D721Med (cell line): ENCODE measurements at regions not wholly inside any gene's neighbourhood (a gene's known extent, or its start where the extent isn't known, plus 50 kb on each side); places are given as distances from the start of the nearest gene placed in this dataset.

ENCODE experiments used
- DNase-seq: peaks from one replicate; pipeline ENCODE4 v3.0.0; 2011; ENCODE audit warnings: low spot score; ENCODE audit not compliant: insufficient read length
- FAIRE-seq: peaks from 2 replicates; lab custom pipeline; 2011; peaks lifted over from hg19 to GRCh38; lab: Jason Lieb, UNC
- TF ChIP-seq, protein P1 (sequence below): IDR thresholded peaks from 2 replicates; pipeline ENCODE4 v1.5.1; 2012; ENCODE audit warnings: mild to moderate bottlenecking, control low read depth; ENCODE audit not compliant: insufficient read depth; ENCODE audit errors: missing control alignments

DNA sequence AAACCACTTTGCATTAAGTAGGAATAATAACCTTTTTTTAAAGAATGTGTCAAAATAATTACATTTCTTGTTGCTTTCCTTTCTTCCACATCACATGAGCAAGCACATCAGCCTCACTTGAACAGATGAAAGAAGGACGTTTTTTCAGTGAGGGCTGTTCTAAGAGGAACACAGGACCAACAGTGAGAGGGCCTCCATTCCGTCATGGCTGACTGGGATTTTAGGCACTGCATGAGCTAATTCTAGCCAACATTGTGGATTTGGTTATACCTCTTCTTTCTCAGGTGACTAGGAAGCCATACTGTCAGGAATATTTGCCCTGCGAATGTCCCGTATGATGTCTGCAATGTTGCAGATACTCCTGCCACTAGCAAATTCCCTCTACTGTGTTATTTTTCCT lies 87.6 kb downstream of the LINC00237 start:
- DNase-seq (no peak), FAIRE-seq (no peak)
- TF ChIP-seq, protein P1, sequence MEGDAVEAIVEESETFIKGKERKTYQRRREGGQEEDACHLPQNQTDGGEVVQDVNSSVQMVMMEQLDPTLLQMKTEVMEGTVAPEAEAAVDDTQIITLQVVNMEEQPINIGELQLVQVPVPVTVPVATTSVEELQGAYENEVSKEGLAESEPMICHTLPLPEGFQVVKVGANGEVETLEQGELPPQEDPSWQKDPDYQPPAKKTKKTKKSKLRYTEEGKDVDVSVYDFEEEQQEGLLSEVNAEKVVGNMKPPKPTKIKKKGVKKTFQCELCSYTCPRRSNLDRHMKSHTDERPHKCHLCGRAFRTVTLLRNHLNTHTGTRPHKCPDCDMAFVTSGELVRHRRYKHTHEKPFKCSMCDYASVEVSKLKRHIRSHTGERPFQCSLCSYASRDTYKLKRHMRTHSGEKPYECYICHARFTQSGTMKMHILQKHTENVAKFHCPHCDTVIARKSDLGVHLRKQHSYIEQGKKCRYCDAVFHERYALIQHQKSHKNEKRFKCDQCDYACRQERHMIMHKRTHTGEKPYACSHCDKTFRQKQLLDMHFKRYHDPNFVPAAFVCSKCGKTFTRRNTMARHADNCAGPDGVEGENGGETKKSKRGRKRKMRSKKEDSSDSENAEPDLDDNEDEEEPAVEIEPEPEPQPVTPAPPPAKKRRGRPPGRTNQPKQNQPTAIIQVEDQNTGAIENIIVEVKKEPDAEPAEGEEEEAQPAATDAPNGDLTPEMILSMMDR = no peak

DNA sequence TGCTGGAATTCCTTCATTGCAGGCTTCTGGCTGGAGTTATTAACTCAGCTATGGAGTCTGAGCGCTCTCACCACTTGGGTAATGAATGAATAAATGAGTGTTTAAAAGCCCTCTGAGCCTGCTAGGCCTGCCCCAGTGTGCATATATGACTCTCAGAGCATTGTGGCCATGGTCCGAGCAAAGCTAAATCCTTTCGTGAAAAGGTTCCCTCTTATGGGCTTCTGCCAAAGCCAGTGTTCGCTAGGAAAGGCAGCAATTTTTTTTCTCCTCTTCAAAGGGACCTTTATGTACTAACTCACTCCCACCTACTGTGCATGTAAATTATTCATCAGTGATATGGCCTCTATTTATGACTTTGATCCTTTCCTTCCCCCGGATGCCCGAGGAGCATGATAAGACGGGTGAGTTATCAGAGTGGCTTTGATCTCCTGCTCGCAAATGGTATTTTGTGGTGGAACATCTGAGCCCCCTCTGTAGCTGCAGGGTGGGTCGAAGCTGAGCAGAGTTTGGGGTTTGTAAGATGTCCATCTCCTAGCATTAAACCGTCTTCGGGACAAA lies 88.6 kb downstream of the LINC00237 start:
- no peak for FAIRE-seq
- no peak for DNase-seq

DNA sequence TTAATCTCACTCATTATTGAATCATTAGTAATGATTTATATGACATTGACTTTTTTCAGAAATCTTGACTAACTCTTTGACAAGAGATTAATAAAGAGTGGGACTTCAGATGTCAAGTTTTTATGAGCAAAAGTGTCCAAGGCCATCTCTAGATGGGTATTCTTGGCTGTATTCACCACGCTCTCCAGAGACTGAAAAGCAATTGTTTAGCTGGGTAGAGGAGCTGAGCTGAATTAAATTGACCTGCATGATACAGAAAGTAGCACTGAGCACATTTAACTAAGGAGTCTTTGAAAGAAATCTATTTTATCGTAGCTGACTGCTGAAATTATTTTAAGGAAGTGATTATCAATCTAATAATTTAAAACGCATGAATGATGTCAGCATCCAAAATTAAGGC lies 89.4 kb downstream of the LINC00237 start:
- FAIRE-seq (no peak), DNase-seq (no peak)

More for the DNA sequence above, 88.6 kb downstream of the LINC00237 start:
- TF ChIP-seq, protein P1 = no peak

DNA sequence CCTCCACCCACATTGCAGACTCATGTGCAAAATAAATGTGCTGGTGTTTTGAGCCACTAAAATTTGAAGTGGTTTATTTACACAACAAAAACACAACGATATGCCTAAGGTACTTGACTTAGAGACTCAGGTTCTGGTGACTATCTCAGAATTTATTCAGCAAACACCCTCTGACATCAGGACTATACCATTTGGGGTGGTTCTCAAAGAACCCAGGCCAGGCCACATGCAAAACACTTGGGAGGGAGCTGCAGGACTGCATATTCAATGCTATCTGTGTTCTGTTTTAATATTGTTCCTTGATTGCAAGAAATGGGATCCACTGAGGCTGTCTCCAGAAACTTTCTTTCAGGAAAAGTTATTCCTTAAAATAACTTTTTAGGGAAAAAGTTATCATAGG lies 91.6 kb downstream of the LINC00237 start:
- FAIRE-seq = no peak
- TF ChIP-seq, protein P1 = no peak
- no peak for DNase-seq

More for the DNA sequence above, 89.4 kb downstream of the LINC00237 start:
- TF ChIP-seq, protein P1 = no peak

DNA sequence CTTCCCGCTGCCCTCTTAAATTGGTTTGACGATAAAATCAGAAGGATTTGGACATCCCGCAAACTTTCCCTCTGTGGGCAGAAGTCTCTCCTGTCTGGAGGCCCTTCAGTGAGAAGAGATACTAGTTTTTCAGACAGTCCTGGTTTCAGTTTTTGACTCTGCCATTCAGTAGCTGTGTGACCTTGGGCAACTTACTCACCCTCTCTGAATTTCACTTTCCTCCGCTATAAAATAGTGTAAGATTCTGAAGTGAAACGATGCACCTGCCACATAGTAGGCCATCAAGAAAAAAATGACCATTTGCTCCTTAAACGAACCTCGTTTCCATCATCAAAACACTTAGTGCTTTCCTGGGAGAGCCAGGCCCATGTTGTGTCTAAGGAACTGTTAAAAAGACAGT lies 97.2 kb downstream of the LINC00237 start:
- no peak for FAIRE-seq
- DNase-seq = no peak
- TF ChIP-seq, protein P1 = no peak

DNA sequence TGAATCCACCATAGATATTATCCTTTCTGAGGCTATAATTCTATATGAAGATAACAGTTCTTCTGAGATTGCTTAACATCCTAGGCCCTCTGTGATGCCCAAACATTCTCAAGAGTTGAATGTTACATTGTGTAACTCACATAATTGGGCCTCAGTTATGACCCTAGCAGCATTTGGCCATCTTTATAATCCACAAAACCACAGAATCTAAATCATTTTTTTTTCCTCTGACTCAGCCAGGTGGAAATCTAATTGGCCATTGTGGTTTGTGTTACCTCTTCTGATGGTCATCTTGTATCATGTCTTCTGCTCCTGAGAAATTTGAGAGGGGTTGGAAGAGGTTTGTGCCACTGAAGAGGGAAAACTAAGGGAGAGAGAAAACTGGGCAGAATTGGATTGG lies 99.5 kb downstream of the LINC00237 start:
- DNase-seq = no peak
- TF ChIP-seq, protein P1 = no peak
- FAIRE-seq = no peak

DNA sequence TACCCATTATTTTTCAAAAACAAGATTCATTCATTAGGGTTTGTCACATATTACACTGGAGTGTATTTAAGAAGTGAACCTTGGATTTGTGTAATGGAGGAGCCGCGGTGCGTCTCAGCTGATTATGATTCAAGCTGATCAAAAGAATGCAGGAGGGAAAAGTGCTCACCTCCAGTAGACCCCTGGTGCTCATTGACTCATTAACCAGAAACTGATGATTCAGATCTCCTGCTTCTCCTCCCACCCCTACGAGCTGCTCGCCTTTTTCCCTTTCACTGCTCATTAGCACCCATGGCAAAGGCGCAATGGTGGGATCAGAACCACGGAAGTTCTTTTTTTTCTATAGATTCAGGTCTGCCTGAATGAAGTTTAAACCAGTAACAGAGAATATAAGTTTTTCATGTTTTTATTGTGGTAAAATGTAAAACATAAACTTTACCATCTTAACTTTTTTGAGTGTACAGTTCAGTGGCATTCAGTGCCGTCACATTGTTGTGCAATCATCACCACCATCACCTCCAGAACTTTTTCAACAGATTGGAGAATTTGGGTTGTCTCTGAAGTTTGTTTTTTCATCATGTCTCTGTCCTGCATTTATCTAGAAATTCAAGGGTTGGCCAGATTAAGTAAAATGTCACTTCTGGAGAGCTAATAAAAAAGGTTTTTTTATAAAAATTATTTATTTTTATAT lies 101.6 kb downstream of the LINC00237 start:
- no peak for FAIRE-seq
- TF ChIP-seq, protein P1 = no peak

More for the DNA sequence above, 101.6 kb downstream of the LINC00237 start:
- no peak for DNase-seq
